HCT116 (cell line): ENCODE measurements at regions not wholly inside any gene's neighbourhood (a gene's known extent, or its start where the extent isn't known, plus 50 kb on each side); places are given as distances from the start of the nearest gene placed in this dataset.

ENCODE experiments used
- CEBPB ChIP-seq: IDR thresholded peaks from 2 replicates; pipeline ENCODE4 v1.6.1; 2012; ENCODE audit warnings: low read depth
- CTCF ChIP-seq, 3 experiments: fragments of 200-600 bp in 1 of 3; sonication (generic) in 1 of 3; IDR thresholded peaks in 2 of 3; conservative IDR thresholded peaks in 1 of 3; 2 replicates each; pipeline ENCODE4 v1.5.1; 2012 to 2017; ENCODE audit warnings: low read depth in 2 of 3, low read length in 2 of 3, antibody characterized with exemption in 1 of 3, borderline replicate concordance in 1 of 3, control low read depth in 1 of 3, mild to moderate bottlenecking in 1 of 3, mixed read lengths in 1 of 3, mixed run types in 1 of 3, moderate library complexity in 1 of 3; ENCODE audit not compliant: insufficient read depth in 1 of 3
- ELF1 ChIP-seq: IDR thresholded peaks from 2 replicates; pipeline ENCODE4 v1.6.1; 2012; ENCODE audit warnings: low read depth, borderline replicate concordance
- EZH2 ChIP-seq: fragments of 200-600 bp; sonication (generic); IDR thresholded peaks from 2 replicates; pipeline ENCODE4 v1.6.1; 2017; ENCODE audit warnings: antibody characterized with exemption, mixed run types
- FOSL1 ChIP-seq: IDR thresholded peaks from 2 replicates; pipeline ENCODE4 v1.6.1; 2012; ENCODE audit warnings: low read depth
- JUND ChIP-seq: IDR thresholded peaks from 2 replicates; pipeline ENCODE4 v1.6.1; 2012
- POLR2A ChIP-seq: IDR thresholded peaks from 2 replicates; pipeline ENCODE4 v1.7.0; 2011; ENCODE audit warnings: borderline replicate concordance; ENCODE audit not compliant: insufficient read depth, insufficient read length; ENCODE audit errors: extremely low read depth
- TCF7L2 ChIP-seq: IDR thresholded peaks from 2 replicates; pipeline ENCODE4 v1.7.0; 2011; ENCODE audit warnings: borderline replicate concordance, inconsistent platforms; ENCODE audit not compliant: insufficient read depth, insufficient read length; ENCODE audit errors: extremely low read depth
- ZFX ChIP-seq: fragments of 450-650 bp; IDR thresholded peaks from 2 replicates; pipeline ENCODE4 v1.6.1; 2017

GRCh38 chr14:25430808-25431207 is 380.9 kb upstream of the STXBP6 start:
- TF ChIP-seq FOSL1, result no peak
- TF ChIP-seq POLR2A, result no peak
- no peak for TF ChIP-seq CTCF (IDR thresholded peaks at IDR 0.05 in 2 of 3, conservative IDR thresholded peaks at IDR 0.05 in 1 of 3; ENCODE audit: borderline replicate concordance in 1 of 3, insufficient read depth in 1 of 3, low read depth in 2 of 3, low read length in 2 of 3)
- TF ChIP-seq JUND, result no peak
- no peak for TF ChIP-seq TCF7L2
- TF ChIP-seq EZH2, result no peak
- no peak for TF ChIP-seq ZFX
- no peak for TF ChIP-seq CEBPB
- TF ChIP-seq ELF1, result no peak
